K562 (cell line): ENCODE measurements at regions not wholly inside any gene's neighbourhood (a gene's known extent, or its start where the extent isn't known, plus 50 kb on each side); places are given as distances from the start of the nearest gene placed in this dataset.

Source experiments
- BHLHE40 ChIP-seq: IDR thresholded peaks from 2 replicates; pipeline ENCODE4 v1.6.1; 2011; ENCODE audit warnings: low read length, improper control_type of control experiment
- CTCF ChIP-seq, 3 experiments: IDR thresholded peaks in 2 of 3; conservative IDR thresholded peaks in 1 of 3; 2 replicates each; pipeline ENCODE4 v1.5.1; 2011 to 2012; ENCODE audit warnings: low read length in 3 of 3, mild to moderate bottlenecking in 3 of 3, control low read depth in 2 of 3, improper control_type of control experiment in 1 of 3, inconsistent platforms in 1 of 3, low read depth in 1 of 3, mixed read lengths in 1 of 3, moderate library complexity in 1 of 3; ENCODE audit not compliant: insufficient read depth in 2 of 3
- JUN ChIP-seq, 2 experiments: sonication (generic) in 1 of 2; formaldehyde crosslinking in 1 of 2; IDR thresholded peaks; 2 replicates each; pipeline versions ENCODE4 v1.6.1 to v1.8.0; 2012 to 2022; ENCODE audit warnings: borderline replicate concordance in 2 of 2, mild to moderate bottlenecking in 2 of 2, improper control_type of control experiment in 1 of 2, low read depth in 1 of 2, low read length in 1 of 2, missing genetic modification reagents in 1 of 2

- no peak for TF ChIP-seq JUN (IDR thresholded peaks at IDR 0.05; ENCODE audit: borderline replicate concordance, low read depth, low read length)
- no peak for TF ChIP-seq JUN (CRISPR knock-in tag; IDR thresholded peaks at IDR 0.05; ENCODE audit: borderline replicate concordance)
- TF ChIP-seq CTCF (IDR thresholded peaks at IDR 0.05 in 2 of 3, conservative IDR thresholded peaks at IDR 0.05 in 1 of 3; ENCODE audit: insufficient read depth in 2 of 3, low read depth in 1 of 3, low read length in 3 of 3), result no peak
- TF ChIP-seq BHLHE40, result no peak
These were observed 67.2 kb upstream of the VASH1 start for GRCh38 chr14:76694106-76694505.
